A673 (cell line): ENCODE measurements at regions not wholly inside any gene's neighbourhood (a gene's known extent, or its start where the extent isn't known, plus 50 kb on each side); places are given as distances from the start of the nearest gene placed in this dataset.

Experiments used
- BruUV-seq: library from RNA; stranded (reverse); fragments of 400-500 nt; replicated peaks from 2 replicates; lab custom pipeline; 2021; lab: Mats Ljungman, UMichigan
- CTCF ChIA-PET: fragments of 300-600 bp; sonication (Branson Sonifier 250); formaldehyde crosslinking; loops from one replicate; lab custom pipeline; 2022; ENCODE audit warnings: antibody characterized with exemption; lab: Charles Lee
- POLR2A ChIA-PET: fragments of 300-600 bp; sonication (Branson Sonifier 250); formaldehyde crosslinking; loops from one replicate; lab custom pipeline; 2022; ENCODE audit warnings: antibody characterized with exemption; ENCODE audit not compliant: low non-redundant PET; lab: Charles Lee
- DNase-seq: peaks from one replicate; pipeline ENCODE4 v3.0.0-alpha.2; 2015; ENCODE audit warnings: low spot score
- H3K27ac ChIP-seq: fragments of 200-600 bp; sonication (generic); 2 replicates; pipeline ENCODE4 v1.5.1; 2016; ENCODE audit warnings: mixed run types, low read depth, mild to moderate bottlenecking, mixed read lengths, antibody characterized with exemption, low read length; ENCODE audit not compliant: poor library complexity, severe bottlenecking
- H3K27me3 ChIP-seq: fragments of 200-600 bp; sonication (generic); replicated peaks from 2 replicates; pipeline ENCODE4 v1.6.1; 2017; ENCODE audit warnings: mixed run types, low read depth, mild to moderate bottlenecking, mixed read lengths, antibody characterized with exemption, low read length; ENCODE audit not compliant: insufficient read depth, poor library complexity
- H3K36me3 ChIP-seq: fragments of 200-600 bp; sonication (generic); 2 replicates; pipeline ENCODE4 v1.6.1; 2016; ENCODE audit warnings: mixed run types, mild to moderate bottlenecking, mixed read lengths, antibody characterized with exemption, low read length; ENCODE audit not compliant: insufficient read depth, poor library complexity, severe bottlenecking
- H3K4me1 ChIP-seq: fragments of 200-600 bp; sonication (generic); 2 replicates; pipeline ENCODE4 v1.6.1; 2017; ENCODE audit warnings: mixed run types, mild to moderate bottlenecking, mixed read lengths, antibody characterized with exemption, low read length; ENCODE audit not compliant: insufficient read depth, poor library complexity, severe bottlenecking
- H3K4me3 ChIP-seq: fragments of 200-600 bp; sonication (generic); 2 replicates; pipeline ENCODE4 v1.5.1; 2016; ENCODE audit warnings: low read depth, mixed run types, mild to moderate bottlenecking, mixed read lengths, low read length; ENCODE audit not compliant: poor library complexity, severe bottlenecking
- H3K9me3 ChIP-seq: fragments of 200-600 bp; sonication (generic); 2 replicates; pipeline ENCODE4 v1.6.1; 2016; ENCODE audit warnings: mixed run types, low read depth, mild to moderate bottlenecking, mixed read lengths, antibody characterized with exemption, low read length; ENCODE audit not compliant: poor library complexity, severe bottlenecking
- CTCF ChIP-seq: fragments of 300-800, 200-600 bp; sonication (generic); conservative IDR thresholded peaks from 2 replicates; pipeline ENCODE4 v1.5.1; 2017; ENCODE audit warnings: low read depth, mild to moderate bottlenecking, antibody characterized with exemption, low read length, moderate library complexity, mixed read lengths
- EZH2 ChIP-seq: fragments of 200-600 bp; sonication (generic); IDR thresholded peaks from 2 replicates; pipeline ENCODE4 v1.6.1; 2017; ENCODE audit warnings: borderline replicate concordance, low read depth, mild to moderate bottlenecking, mixed read lengths, antibody characterized with exemption, low read length; ENCODE audit not compliant: poor library complexity, severe bottlenecking
- intact Hi-C: fragments of 100-400 bp; cut with micrococcal nuclease; formaldehyde crosslinking; loops from one replicate; pipeline ENCODE4 v1.10.0; 2022; ENCODE audit not compliant: unreplicated experiment

DNA sequence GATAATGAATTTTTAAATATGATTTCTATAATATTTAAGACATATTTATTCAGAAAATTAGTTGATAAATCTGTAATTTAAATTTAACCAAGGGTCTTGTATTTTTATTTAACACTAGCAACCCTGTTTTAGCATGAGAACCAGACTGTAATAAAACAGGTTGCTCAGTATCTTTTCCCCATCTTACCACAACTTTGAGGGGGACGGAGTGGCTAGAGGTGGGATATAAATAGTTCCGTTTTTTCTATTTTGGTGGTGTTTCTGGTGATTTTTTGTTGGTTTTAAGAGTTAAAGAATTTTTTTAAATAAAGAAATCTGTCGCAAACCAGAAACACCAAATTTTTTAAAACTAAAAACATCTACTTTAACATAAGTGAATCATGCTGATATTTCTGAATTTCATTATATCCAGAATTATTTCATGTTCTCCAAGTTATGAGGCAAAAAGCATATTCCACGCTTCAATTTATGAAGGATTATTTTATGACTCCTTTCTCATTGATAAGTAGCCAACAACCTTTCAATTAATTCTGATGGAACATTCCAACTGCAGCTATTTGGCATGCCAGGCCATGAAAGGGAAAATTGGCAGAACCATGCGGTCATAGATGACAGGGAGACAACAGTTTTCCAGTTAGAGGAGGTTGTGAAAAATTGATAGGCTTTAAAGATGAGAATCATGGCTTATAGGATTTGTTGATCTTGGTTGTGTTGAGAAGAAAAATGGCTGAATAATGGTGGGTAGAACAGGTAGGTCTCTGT is 151.9 kb upstream of the CARMIL1 start:
- POLR2A ChIA-PET, result no interaction called here
- CTCF ChIA-PET, result interaction anchor here (0.6 kb wide), 1 partner anchor 202 kb away, joined by 3 read pairs; no protein-coding TSS in a partner anchor

DNA sequence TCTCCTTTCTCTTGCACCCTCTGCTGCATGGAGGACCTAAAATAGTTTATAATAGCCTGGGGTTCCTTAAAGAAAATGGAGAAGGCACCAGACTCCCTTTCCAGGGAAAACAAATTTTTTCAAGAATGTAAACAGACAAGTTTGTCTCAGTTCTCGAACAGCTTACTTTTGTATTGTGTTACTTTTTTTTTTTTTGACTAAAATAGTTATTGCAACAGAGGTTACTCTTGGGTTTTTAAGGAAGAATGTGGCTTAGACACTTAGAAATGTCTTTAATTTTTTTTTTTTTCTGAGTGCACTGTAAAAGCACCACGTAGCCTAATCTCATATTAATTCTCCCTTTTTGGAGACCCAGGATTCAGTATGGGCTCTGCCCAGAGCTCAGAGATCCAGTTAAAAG is 148.7 kb upstream of the CARMIL1 start:
- no peak for DNase-seq
- Histone ChIP-seq H3K4me3 (no peak overlapping the region), H3K9me3 (peaks cover 18% of the 10 kb centered on the region), H3K27me3 (no peaks in the 10 kb centered on the region), H3K36me3 (no peaks in the 10 kb centered on the region), H3K27ac (no peak overlapping the region), H3K4me1 (no peaks in the 10 kb centered on the region)
- POLR2A ChIA-PET, result no interaction called here
- intact Hi-C loops, result no loop called here
- CTCF ChIA-PET, result no interaction called here
- BruUV-seq, result no TSS peak
- TF ChIP-seq EZH2 (no peak), CTCF (no peak)

More for the DNA sequence above, 151.9 kb upstream of the CARMIL1 start:
- Histone ChIP-seq H3K27me3 (no peaks in the 10 kb centered on the region), H3K36me3 (no peaks in the 10 kb centered on the region), H3K27ac (no peak overlapping the region), H3K9me3 (peaks cover 3% of the 10 kb centered on the region), H3K4me3 (no peak overlapping the region), H3K4me1 (no peaks in the 10 kb centered on the region)
- BruUV-seq, result no TSS peak
- no peak for DNase-seq
- TF ChIP-seq CTCF (no peak), EZH2 (no peak)
- intact Hi-C loops, result no loop called here

GRCh38 chr6:25132934-25133333 is 146.2 kb upstream of the CARMIL1 start:
- BruUV-seq, result no TSS peak
- TF ChIP-seq EZH2 (no peak), CTCF (no peak)
- Histone ChIP-seq H3K36me3 (no peaks in the 10 kb centered on the region), H3K27ac (no peak overlapping the region), H3K27me3 (no peaks in the 10 kb centered on the region), H3K4me1 (no peaks in the 10 kb centered on the region), H3K4me3 (no peak overlapping the region), H3K9me3 (peaks cover 18% of the 10 kb centered on the region)
- DNase-seq, result no peak
- ChIA-PET POLR2A (no interaction called here), CTCF (no interaction called here)
- intact Hi-C loops, result no loop called here
